Ureter (tissue), 1 donor: ENCODE measurements at regions not wholly inside any gene's neighbourhood (a gene's known extent, or its start where the extent isn't known, plus 50 kb on each side); places are given as distances from the start of the nearest gene placed in this dataset.
"Not testable (repeated sequence)": the region's sequence is repeated elsewhere in the genome, so short reads cannot be mapped to it uniquely, and the experiment has no call there.

Experiments used
- DNase-seq: peaks from one replicate; pipeline ENCODE4 v3.0.0-alpha.2; 2020; ENCODE audit warnings: low spot score
- donor health status: DM: yes; HTN: yes; CAD: no.

- DNase-seq, result no peak
Observed at GRCh38 chr6:131427434-131428058, 145.5 kb upstream of the ARG1 start.

- no peak for DNase-seq
Observed at GRCh38 chr6:131430531-131430930, 142.5 kb upstream of the ARG1 start.

GRCh38 chr6:131431718-131432117 is 141.3 kb upstream of the ARG1 start:
- DNase-seq, result no peak

GRCh38 chr6:131433927-131434326 is 139.1 kb upstream of the ARG1 start:
- no peak for DNase-seq

GRCh38 chr6:131436358-131436757 is 136.7 kb upstream of the ARG1 start:
- no peak for DNase-seq

- no peak for DNase-seq
Observed at GRCh38 chr6:131443014-131443413, 130.0 kb upstream of the ARG1 start.

- no peak for DNase-seq
Observed at GRCh38 chr6:131443514-131443913, 129.5 kb upstream of the ARG1 start.

GRCh38 chr6:131445356-131445755 is 127.7 kb upstream of the ARG1 start:
- DNase-seq, result not testable (repeated sequence)

GRCh38 chr6:131450861-131451260 is 122.2 kb upstream of the ARG1 start:
- no peak for DNase-seq

- no peak for DNase-seq
Observed at GRCh38 chr6:131451321-131452144, 121.5 kb upstream of the ARG1 start.

GRCh38 chr6:131453803-131454202 is 119.2 kb upstream of the ARG1 start:
- DNase-seq, result no peak

GRCh38 chr6:131456565-131456964 is 116.5 kb upstream of the ARG1 start:
- DNase-seq, result no peak

GRCh38 chr6:131459005-131459404 is 114.0 kb upstream of the ARG1 start:
- DNase-seq, result no peak

- no peak for DNase-seq
Observed at GRCh38 chr6:131460614-131461000, 112.4 kb upstream of the ARG1 start.

- DNase-seq, result no peak
Observed at GRCh38 chr6:131469130-131469529, 103.9 kb upstream of the ARG1 start.

- no peak for DNase-seq
Observed at GRCh38 chr6:131470534-131470933, 102.5 kb upstream of the ARG1 start.

- no peak for DNase-seq
Observed at GRCh38 chr6:131471331-131471730, 101.7 kb upstream of the ARG1 start.

- DNase-seq, result not testable (repeated sequence)
Observed at GRCh38 chr6:131473303-131473702, 99.7 kb upstream of the ARG1 start.

GRCh38 chr6:131476362-131476761 is 96.7 kb upstream of the ARG1 start:
- DNase-seq, result no peak

- not testable (repeated sequence) for DNase-seq
Observed at GRCh38 chr6:131478740-131479211, 94.2 kb upstream of the ARG1 start.

- DNase-seq, result no peak
Observed at GRCh38 chr6:131486608-131487007, 86.4 kb upstream of the ARG1 start.

GRCh38 chr6:131488780-131489179 is 84.2 kb upstream of the ARG1 start:
- no peak for DNase-seq

GRCh38 chr6:131490441-131490840 is 82.6 kb upstream of the ARG1 start:
- no peak for DNase-seq
